ENCODE measurements at regions not wholly inside any gene's neighbourhood (a gene's known extent, or its start where the extent isn't known, plus 50 kb on each side); places are given as distances from the start of the nearest gene placed in this dataset.

DNA sequence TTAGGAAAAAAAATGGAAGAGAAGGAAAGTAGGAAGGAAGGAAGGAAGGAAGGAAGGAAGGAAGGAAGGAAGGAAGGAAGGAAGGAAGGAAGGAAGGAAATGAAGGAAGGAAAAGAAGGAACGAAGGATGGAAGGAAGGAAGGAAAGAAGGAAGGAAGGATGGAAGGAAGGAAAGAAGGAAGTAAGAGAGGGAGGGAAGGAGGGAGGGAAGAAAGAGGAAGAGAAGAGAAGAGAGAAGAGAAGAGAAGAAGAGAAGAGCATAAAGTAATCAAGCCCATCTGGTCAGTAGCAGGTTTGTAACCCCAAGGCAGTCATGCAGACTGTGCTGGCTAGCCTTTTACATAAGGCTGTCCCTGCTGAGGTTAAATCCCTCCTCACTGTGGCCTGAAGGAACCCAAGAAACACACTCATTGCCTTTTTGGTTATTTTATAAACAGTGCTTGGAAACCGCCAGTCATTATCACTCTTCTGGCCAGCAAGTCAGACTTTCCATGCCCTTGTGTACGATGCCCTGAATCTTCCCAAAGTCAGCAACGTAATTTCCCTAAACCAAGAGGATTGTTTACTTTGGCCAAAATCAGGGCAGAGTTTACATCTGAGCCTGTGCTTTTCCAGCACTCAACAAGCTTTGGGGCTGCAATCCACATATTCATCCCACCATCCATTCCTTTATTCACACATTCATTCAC, 409.6 kb upstream of the MAF start:
- DNase-seq (ENCODE audit: low read depth): no peak
- TF ChIP-seq, protein P1, sequence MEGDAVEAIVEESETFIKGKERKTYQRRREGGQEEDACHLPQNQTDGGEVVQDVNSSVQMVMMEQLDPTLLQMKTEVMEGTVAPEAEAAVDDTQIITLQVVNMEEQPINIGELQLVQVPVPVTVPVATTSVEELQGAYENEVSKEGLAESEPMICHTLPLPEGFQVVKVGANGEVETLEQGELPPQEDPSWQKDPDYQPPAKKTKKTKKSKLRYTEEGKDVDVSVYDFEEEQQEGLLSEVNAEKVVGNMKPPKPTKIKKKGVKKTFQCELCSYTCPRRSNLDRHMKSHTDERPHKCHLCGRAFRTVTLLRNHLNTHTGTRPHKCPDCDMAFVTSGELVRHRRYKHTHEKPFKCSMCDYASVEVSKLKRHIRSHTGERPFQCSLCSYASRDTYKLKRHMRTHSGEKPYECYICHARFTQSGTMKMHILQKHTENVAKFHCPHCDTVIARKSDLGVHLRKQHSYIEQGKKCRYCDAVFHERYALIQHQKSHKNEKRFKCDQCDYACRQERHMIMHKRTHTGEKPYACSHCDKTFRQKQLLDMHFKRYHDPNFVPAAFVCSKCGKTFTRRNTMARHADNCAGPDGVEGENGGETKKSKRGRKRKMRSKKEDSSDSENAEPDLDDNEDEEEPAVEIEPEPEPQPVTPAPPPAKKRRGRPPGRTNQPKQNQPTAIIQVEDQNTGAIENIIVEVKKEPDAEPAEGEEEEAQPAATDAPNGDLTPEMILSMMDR (conservative IDR thresholded peaks at IDR 0.05; ENCODE audit: low read depth, low read length): no peak
- H3K4me3 ChIP-seq (ENCODE audit: low read length): no peak overlapping the region

DNA sequence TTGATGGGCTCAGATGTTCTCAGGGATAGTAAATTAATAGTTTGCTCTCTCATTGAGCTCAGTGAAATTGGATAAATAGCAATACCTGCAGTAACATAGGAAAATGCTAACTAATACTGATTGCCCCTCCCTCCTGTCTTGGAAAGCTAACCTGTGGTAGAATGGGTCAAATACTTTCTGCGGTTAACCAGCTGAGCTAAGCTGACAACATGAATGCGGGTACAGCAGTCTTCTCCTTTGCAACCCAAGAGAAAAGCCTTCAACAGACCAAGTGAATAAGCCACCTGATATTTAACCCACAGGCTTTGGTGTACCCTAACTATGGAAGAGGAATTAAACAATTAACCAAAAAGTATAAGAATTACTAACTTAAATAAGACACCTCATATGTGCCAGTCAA, 408.3 kb upstream of the MAF start:
- DNase-seq (ENCODE audit: low read depth): no peak
- no peak overlapping the region for H3K4me3 ChIP-seq (ENCODE audit: low read length)
- TF ChIP-seq, protein P1 (conservative IDR thresholded peaks at IDR 0.05; ENCODE audit: low read depth, low read length): no peak

DNA sequence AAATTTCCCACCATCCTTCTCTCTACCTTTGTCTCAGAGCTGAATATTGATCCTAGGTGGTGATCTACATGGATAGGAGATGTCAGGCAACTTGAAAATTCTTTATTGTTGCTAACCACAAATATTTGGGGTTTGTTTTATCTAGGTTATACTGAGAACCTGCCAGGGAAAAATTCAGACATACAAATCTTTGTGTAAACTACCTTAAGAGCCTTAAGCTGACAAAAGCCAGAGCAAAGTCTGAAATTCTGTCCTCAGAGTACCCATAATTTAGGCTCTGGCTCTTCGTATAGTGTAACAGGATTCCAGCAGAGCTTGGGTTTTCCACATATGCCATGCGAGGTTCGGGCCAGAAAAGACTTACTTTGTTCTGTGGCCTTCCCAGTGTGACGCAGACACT, 406.7 kb upstream of the MAF start:
- no peak for DNase-seq (ENCODE audit: low read depth)
- no peak overlapping the region for H3K4me3 ChIP-seq (ENCODE audit: low read length)
- TF ChIP-seq, protein P1 (conservative IDR thresholded peaks at IDR 0.05; ENCODE audit: low read depth, low read length): no peak

DNA sequence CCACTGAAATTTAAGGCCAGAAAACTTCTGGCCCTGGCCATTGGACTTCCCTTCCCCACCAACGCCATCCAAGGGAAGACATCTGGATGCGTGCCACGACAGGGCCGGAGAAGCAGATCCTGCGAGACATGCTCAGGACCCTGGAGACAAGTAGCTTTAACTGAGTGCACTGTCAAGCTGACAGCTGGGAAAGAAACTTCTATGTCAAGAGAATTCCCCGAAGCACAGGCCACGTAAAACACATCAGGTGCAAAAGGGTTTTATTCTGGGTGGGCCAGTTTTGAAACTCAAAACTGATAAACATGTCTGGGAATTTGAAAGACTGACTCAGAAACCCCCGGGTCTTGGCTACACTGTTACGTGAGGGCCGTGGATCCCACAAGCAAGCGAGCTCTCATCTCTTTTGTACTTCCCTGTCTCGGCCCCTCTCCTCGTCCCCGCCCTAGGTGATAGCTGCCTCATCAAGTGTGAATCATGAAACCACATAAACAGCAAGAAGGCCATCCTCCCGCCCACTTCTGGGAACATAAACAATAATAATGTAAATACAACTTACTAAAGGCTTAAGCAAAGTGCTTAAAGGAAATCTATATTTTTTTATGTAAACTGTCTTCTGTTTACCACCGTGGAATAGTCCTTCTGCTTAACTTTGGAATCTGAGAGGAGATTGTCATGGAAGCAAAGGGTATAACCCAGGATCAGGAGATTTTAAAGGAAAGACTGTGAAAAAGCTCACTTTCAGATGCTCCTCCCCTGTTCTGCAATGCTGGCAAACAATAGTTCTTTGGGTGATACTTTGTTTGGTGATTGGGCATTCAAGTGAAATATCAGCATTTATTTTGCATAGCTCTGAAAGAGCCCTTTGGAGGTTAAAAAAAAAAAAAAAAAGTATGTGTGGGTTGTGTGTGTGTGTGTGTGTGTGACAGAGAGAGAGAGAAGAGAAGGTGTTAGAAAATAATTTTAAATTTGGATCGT, 406.0 kb upstream of the MAF start:
- H3K4me3 ChIP-seq (ENCODE audit: low read length): no peak overlapping the region
- TF ChIP-seq, protein P1 (conservative IDR thresholded peaks at IDR 0.05; ENCODE audit: low read depth, low read length): no peak
- DNase-seq (ENCODE audit: low read depth): no peak

DNA sequence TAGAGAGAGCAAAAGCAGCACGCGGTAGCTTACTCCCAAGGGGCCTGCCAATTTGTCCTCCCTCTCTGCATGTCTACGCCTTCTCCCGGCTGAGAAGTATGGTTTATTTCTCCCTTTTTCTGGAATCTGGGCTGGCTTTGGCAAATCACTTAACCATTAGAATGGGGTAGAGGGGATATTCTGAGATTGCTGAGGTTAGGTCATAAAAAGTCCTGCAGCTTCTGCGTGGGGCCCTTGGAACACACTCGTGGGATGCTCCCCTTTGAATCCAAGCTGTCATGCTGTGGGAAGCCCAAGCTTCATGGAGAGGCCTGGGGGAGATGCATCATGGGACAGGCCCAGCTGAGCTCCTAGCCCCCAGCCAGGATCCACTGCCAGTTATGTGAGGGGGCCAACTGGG, 403.6 kb upstream of the MAF start:
- DNase-seq (ENCODE audit: low read depth): no peak
- no peak overlapping the region for H3K4me3 ChIP-seq (ENCODE audit: low read length)
- TF ChIP-seq, protein P1 (conservative IDR thresholded peaks at IDR 0.05; ENCODE audit: low read depth, low read length): no peak

DNA sequence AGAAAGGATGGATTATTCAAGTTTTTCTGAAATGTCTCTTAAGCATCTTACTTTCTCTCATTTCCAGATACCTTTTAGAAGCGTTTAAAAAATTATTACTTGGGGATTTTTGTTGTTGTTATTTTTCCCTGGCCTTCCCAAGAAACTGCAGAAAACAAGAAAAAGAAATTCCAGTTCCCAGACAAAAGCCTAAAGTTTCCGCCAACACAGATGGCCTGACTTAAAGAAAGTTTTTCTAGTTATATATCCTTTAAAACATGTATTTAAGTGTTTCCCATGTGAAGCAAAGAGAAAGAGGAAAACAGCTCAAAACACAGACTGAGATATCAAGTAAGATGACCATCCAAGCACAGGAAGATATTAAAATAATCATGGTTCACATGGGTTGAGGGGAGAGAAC, 401.7 kb upstream of the MAF start:
- H3K4me3 ChIP-seq (ENCODE audit: low read length): no peak overlapping the region
- TF ChIP-seq, protein P1 (conservative IDR thresholded peaks at IDR 0.05; ENCODE audit: low read depth, low read length): no peak
- no peak for DNase-seq (ENCODE audit: low read depth)

All from retinal pigment epithelial cell (primary cell).